GM18511 (cell line): ENCODE measurements at regions not wholly inside any gene's neighbourhood (a gene's known extent, or its start where the extent isn't known, plus 50 kb on each side); places are given as distances from the start of the nearest gene placed in this dataset.

Source experiments
- ATAC-seq: cut with Tn5 transposase; IDR thresholded peaks from one replicate; pipeline ENCODE4 v1.9.1; 2021; ENCODE audit warnings: mild to moderate bottlenecking, moderate library complexity; ENCODE audit not compliant: unreplicated experiment

GRCh38 chr13:78341032-78341431 lies 262.3 kb downstream of the POU4F1 start:
- peak; percentile 82 for ATAC-seq

GRCh38 chr13:78339927-78340326 lies 263.4 kb downstream of the POU4F1 start:
- ATAC-seq, result no peak

- ATAC-seq, result no peak
Measured at GRCh38 chr13:78334059-78334458, 269.3 kb downstream of the POU4F1 start.

DNA sequence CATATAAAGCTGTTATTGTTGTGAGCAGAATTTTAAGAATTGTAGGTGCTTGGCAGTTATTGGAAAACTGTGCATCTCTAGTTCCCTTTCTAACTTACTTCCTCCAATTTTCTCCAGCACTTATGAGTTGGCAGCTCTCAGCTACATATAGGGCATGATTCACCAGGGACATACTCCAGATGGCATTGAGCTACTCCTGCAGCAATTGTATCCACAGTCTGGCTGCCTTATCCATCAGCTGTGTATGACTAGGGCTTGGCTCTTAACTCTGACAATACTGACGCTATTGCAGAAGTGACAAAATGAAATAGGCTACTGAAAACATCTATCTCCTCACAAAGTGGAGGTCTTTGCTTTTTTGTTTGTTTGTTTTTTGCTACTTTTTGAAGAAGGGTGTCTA lies 276.7 kb downstream of the POU4F1 start:
- no peak for ATAC-seq

DNA sequence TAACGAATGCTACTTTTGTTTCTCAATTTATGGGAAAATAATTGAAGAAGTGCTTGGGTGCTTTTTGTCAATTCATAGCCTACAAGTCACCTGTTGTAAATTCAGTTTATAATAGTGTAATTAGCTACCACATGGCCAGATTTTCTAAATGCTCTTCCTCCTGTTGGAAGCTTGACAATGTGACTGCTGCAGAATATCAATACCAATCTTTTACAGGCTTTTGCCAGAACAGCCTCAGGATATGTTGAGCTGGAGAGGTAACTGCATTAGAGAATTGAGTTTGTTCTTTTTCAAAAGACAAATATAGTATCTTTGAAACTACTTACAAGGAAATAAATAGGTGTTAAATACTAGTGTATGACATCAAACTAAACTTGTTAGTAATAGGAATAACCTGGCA lies 277.8 kb downstream of the POU4F1 start:
- no peak for ATAC-seq

GRCh38 chr13:78323848-78324247 lies 279.5 kb downstream of the POU4F1 start:
- ATAC-seq, result no peak

- ATAC-seq, result no peak
Measured at GRCh38 chr13:78323040-78323439, 280.3 kb downstream of the POU4F1 start.

- no peak for ATAC-seq
Measured at GRCh38 chr13:78319101-78319627, 284.2 kb downstream of the POU4F1 start.

DNA sequence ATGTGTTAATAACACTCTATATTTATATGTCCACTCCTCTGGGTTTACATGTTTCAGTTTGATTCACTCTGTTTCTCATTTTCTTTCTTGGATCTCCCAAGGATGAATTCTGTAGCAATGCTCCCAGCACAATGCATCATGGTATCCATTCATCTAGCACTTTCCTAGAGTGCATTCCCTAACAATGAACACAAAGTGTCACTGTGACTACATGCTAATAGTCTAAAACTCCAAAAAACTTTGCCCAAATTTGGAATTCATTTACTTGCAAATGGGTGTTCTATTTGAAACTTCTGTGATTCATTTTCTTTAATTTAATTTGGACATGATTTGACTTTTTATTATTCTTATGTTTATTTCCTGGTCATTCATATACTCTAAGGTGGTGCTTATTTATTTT lies 286.3 kb downstream of the POU4F1 start:
- ATAC-seq, result no peak

DNA sequence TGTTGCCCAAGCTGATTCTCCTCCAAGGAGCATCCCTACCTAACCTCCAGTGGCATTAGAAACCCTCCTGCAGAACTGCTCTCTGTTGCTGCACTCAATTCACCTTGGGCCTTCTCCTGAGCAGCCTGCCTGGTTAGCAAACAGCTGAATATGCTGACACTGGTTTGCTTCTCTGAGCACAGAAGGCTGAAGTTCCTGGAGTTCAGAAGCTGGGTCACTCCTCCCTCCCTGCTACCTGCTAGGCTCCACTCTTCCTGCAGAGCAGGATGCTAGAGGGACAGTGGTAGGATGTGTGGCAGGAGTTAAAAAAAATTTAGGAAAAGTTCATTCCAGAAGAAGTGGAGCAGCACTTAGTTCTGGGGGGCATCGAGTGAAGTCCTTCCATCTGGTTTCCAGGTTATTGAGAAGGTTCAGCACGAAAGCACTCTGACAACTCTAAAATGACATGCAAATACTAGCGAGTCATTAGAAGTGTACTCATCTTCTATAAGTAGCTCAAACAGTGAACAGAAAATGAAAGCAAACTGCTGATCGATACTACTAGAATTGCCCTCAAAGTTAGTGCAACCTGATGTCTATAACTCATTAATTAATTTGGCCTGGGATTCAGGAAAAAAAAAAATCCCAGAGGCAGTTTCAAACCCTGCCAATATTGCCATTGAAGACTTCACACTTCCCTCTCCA lies 293.7 kb downstream of the POU4F1 start:
- ATAC-seq, result peak; percentile 79

DNA sequence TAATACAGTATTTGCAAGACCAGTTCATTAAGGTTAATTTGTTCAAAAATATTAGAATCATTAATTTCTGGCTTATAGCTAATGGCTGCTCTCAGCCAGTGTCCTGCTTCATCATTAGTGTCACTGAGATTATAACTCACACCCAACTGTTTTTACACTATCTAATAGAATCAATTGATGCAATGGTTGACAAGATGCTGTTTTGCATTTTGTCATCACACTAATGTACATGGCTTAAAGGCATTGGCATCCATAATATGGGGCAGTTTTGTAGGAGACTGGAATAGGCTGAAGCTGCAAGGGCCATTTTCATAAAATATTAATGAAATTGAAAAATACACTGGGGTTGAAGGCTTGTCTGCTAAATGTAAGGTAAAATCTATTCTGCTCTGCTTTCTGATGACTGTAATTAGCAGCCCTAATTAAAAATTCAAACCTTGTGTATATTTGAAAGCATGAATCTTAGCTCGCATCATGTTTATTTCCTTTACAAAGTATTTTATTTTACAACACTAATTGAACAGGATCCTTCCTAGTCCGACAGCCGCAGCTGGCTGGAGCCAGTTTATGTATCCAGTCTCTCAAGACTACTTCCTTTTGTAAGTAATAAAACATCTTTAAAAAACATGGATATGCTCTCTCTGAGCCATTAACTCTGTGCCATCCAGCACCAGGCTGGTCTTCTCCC lies 296.7 kb downstream of the POU4F1 start:
- ATAC-seq, result no peak

DNA sequence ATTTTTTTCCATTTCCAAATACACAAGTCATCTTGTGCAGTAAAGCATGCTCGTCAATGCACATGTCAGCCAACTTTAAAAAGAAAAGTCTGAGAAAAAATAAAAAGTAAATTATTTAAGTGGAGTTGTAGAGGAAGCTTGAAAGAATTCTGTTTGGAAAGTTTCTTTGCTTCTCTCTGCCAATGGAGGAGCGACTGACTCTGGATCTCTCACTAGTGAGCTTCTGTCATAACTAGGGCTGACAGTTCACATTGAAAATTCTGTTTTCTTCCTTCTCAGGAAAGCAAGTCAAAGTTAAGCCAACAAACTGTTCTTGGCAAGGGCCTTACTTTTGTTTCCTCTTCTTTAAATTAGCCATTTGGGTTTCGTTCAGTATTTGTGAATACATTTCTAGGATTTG lies 298.2 kb downstream of the POU4F1 start:
- ATAC-seq, result no peak

DNA sequence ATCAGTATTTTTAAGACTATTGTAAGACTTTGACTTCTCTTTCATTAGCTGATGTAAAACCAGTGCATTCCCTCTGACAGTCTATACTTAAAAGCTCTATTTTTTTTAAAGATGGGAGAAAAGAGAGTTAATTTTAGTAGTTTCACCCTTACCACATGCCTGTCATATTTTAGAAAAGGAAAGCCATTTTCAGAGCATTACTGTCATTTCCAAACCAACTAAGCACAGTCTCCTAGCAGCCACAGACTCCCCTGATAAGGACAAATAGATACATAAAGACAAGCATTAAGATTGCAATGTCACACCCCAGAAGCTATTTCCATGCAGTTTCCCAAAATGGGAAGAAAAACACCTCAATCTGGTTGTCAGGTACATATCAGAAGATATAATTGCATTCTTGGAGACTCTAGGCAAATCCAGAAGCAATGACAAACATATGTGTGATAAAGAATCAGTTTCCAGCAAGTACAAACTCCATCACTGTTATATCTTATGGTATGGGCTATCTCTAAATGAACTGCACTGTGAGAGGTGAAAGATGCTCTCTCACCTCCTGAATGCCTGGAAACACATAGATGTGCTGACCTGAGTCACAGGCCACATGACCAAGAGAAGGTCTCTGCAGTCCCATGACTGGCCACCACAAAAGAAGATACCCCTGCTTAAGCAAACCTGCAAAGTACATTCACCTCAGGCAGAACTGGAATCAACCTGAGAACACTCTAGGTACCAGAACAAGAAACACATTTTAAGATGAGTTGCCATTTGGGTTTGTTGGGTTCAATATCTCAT lies 303.3 kb downstream of the POU4F1 start:
- peak; percentile 80 for ATAC-seq

- no peak for ATAC-seq
Measured at GRCh38 chr13:78298657-78299056, 304.7 kb downstream of the POU4F1 start.

DNA sequence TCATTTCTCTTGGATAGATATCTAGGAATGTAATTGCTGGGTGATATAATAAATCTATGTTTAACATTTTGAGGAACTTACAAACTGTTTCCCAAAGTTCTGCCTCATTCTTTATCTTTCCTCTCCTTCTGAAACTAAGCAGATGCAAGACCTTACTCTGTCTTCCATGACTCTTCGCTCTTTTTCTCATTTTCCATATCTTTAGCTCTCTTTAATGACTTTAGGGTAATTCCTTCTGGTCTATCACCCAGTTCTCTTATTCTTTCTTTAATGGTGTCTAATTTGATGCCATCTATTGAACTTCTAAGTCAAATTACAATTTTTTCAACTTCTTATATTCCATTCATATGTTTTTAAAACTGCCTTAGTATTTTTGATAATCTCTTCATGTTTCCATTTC lies 316.6 kb downstream of the POU4F1 start:
- no peak for ATAC-seq

DNA sequence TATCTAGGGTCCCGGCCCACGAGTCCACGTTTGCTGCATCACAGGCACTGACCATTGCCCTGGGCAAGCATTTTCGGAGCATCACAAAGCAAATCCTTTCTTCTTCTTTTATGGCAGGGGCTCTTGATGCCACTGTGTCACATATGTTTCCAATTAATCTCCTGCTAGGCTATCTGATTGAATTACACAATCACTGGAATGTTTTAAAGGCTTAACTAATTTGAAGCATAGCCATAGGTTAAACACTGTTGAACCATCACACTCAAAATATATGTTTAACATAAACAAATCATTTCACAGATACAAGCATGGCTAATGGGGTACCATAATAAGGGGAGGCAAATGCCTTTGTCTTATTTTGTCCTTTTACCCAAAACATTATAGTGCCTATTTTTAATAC lies 338.3 kb downstream of the POU4F1 start:
- no peak for ATAC-seq

GRCh38 chr13:78258304-78258703 lies 339.7 kb upstream of the EDNRB start:
- ATAC-seq, result no peak

DNA sequence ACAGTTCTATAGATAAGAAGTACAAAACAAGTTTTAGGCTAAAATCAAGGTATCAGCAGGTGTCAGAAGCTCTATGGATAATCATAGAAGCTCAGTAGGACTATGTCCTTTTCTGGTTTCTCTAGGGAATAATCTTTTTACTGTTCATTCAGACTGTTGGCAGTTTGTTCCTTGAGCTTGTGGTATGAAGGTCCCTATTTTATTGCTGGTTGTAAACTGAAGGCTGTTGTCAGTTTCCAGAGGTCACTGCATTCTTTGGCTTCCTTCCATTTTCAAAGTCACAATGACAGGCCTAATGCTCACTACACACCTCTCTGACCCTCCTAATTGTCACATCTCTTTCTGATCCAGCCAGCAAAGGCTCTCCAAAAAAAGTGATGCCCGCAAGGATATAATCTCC lies 337.9 kb upstream of the EDNRB start:
- ATAC-seq, result no peak

GRCh38 chr13:78254113-78254512 lies 335.5 kb upstream of the EDNRB start:
- ATAC-seq, result no peak

- ATAC-seq, result no peak
Measured at GRCh38 chr13:78247362-78247761, 328.7 kb upstream of the EDNRB start.

DNA sequence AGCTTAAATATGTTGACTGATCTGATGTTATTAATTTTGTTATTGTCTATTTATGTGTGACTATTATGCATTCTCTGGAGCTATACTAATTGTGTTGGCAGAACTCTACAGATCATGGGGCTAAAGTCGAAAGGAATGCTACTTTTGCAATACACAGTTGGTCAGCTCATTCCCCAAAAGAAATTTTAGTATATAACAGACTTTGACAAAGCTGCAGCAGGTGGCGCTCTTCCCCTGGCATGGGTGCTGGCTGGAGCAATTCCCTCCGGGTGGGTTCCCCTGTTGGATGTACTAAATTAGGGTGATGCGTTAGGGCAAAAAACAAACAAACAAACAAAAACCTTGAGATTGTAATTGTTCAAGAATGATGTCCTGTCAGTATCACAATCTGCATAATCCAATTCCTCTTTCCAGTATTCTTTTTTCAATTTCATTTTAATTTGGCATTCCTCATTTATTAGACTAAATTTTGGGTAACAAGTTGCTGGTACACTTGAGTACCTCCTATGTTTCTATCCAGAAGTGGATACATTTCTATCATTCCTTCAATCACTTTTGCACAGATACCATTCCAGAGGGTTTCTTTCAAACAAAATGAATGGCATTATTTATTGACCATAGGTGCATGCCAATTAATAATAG lies 322.8 kb upstream of the EDNRB start:
- no peak for ATAC-seq
